ENCODE measurements at regions not wholly inside any gene's neighbourhood (a gene's known extent, or its start where the extent isn't known, plus 50 kb on each side); places are given as distances from the start of the nearest gene placed in this dataset.

DNA sequence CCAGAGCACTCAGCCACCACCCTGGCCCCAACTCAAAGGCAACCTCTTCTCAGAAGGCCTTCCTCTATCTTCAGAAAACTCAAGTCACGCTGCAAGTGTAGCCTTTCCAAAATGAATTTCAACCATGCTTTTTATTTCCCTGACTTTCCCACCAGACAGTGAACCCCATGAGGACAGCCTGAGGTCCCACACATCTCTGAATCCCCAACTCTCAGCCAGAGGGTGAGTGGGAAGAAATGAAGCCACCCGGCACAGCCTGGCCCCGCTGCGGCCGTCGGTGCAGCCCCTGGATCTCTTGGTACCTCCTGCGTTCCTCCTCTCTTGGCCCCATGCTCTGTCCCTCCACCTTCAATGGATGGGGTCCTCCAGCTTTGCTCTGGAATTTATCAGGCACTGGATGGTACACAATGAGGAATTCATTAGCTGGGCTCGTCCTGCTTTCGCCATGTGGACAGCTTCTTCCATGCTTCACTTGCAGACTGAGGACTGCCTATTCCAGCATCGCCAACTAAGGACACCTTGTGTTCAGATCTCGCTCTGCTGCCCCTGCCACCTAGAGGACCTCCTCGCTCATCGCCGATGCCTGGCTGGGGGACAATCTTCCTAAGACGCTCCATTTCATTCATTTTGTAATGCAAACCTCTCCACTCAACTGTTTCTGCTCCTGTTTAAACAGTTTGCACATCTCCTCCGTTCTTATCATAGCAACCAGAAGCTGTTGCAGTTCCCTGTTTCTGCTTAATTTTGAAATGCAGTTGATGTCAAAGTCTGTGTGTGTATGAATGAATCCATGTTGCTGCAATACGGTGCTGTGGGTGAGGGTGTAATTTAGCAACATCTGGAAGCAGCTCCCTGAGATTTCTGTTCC, 672.1 kb downstream of the TBC1D22A start:
- Histone ChIP-seq H2BK20ac (ENCODE audit: low read depth, low read length) (no peak overlapping the region), H4K8ac (ENCODE audit: low read depth in 2 of 2, low read length in 2 of 2) (no peak overlapping the region), H4K91ac (ENCODE audit: insufficient read depth, low read depth, low read length) (no peak overlapping the region)

More for the DNA sequence above, 672.1 kb downstream of the TBC1D22A start:
- Histone ChIP-seq H3K4me3 (ENCODE audit: insufficient read depth, low read depth, low read length) (no peak overlapping the region), H3K27me3 (ENCODE audit: control insufficient read depth, insufficient read depth, low read length) (no peaks in the 10 kb centered on the region), H2BK15ac (ENCODE audit: low read depth, low read length) (no peak overlapping the region), H3K56ac (ENCODE audit: extremely low read depth, insufficient read depth, low read length) (no peak overlapping the region), H4K5ac (ENCODE audit: low read depth, low read length) (no peak overlapping the region), H2BK5ac (ENCODE audit: low read depth, low read length, poor library complexity, severe bottlenecking) (no peak overlapping the region), H3K9ac (ENCODE audit: low read depth, low read length) (no peak overlapping the region), H3K79me1 (ENCODE audit: low read depth in 1 of 2, low read length in 2 of 2) (no peaks in the 10 kb centered on the region), H2AK5ac (ENCODE audit: low read depth, low read length) (no peak overlapping the region), H2AK9ac (replicated peaks; ENCODE audit: low read depth, low read length, poor library complexity) (no peak overlapping the region), H3K4me2 (ENCODE audit: low read depth, low read length) (no peak overlapping the region), H4K20me1 (ENCODE audit: insufficient read depth, low read length) (no peaks in the 10 kb centered on the region), H3K14ac (replicated peaks; ENCODE audit: low read depth, low read length) (no peak overlapping the region), H3K4me1 (ENCODE audit: control insufficient read depth, insufficient read depth, low read length) (no peaks in the 10 kb centered on the region), H3K9me1 (ENCODE audit: insufficient read depth, low read length) (no peaks in the 10 kb centered on the region), H3K27ac (ENCODE audit: insufficient read depth, low read length) (no peak overlapping the region), H3K9me3 (ENCODE audit: control insufficient read depth, insufficient read depth, low read length) (peaks cover 33% of the 10 kb centered on the region), H3K18ac (ENCODE audit: low read depth, low read length) (no peak overlapping the region), H3K4ac (ENCODE audit: low read depth, low read length) (no peak overlapping the region), H3K23ac (ENCODE audit: low read depth, low read length) (no peak overlapping the region), H2BK120ac (ENCODE audit: low read depth, low read length) (no peak overlapping the region), H3K36me3 (ENCODE audit: control insufficient read depth, insufficient read depth, low read length) (no peaks in the 10 kb centered on the region), H2AFZ (replicated peaks; ENCODE audit: low read length, poor library complexity) (no peak overlapping the region)
- CTCF ChIA-PET: no interaction called here
- dilution Hi-C loops (cut with HindIII; ENCODE audit: low sequenced_read_pairs, unreplicated experiment) (no loop called here), intact Hi-C loops (cut with micrococcal nuclease) (no loop called here), in situ Hi-C loops (cut with MboI; ENCODE audit: low sequenced_read_pairs) (no loop called here)
- no peak for TF ChIP-seq MAFK (IDR thresholded peaks at IDR 0.05; ENCODE audit: low read depth, low read length)
- no peak for TF ChIP-seq USF2 (IDR thresholded peaks at IDR 0.05; ENCODE audit: low read depth, low read length)
- TF ChIP-seq, protein P1, sequence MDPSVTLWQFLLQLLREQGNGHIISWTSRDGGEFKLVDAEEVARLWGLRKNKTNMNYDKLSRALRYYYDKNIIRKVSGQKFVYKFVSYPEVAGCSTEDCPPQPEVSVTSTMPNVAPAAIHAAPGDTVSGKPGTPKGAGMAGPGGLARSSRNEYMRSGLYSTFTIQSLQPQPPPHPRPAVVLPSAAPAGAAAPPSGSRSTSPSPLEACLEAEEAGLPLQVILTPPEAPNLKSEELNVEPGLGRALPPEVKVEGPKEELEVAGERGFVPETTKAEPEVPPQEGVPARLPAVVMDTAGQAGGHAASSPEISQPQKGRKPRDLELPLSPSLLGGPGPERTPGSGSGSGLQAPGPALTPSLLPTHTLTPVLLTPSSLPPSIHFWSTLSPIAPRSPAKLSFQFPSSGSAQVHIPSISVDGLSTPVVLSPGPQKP (IDR thresholded peaks at IDR 0.05; ENCODE audit: borderline replicate concordance, low read depth, low read length): no peak
- no peak for TF ChIP-seq CEBPB (IDR thresholded peaks at IDR 0.05; ENCODE audit: low read depth, low read length)
- no peak for TF ChIP-seq RAD21 (IDR thresholded peaks at IDR 0.05; ENCODE audit: low read length)
- no peak for TF ChIP-seq RCOR1 (IDR thresholded peaks at IDR 0.05; ENCODE audit: insufficient replicate concordance, low read length)
- TF ChIP-seq FOS (IDR thresholded peaks at IDR 0.05; ENCODE audit: low read depth, low read length): no peak
- no peak for TF ChIP-seq BHLHE40 (IDR thresholded peaks at IDR 0.05; ENCODE audit: low read depth, low read length)
- no peak for TF ChIP-seq MXI1 (IDR thresholded peaks at IDR 0.05; ENCODE audit: borderline replicate concordance, low read depth, low read length)
- TF ChIP-seq CTCF (conservative IDR thresholded peaks at IDR 0.05; ENCODE audit: low read depth, low read length): no peak
- no peak for TF ChIP-seq MAZ (IDR thresholded peaks at IDR 0.05; ENCODE audit: borderline replicate concordance, low read depth, low read length)
- no peak for TF ChIP-seq NFE2L2 (IDR thresholded peaks at IDR 0.05; ENCODE audit: low read depth, low read length)
- TF ChIP-seq RFX5 (IDR thresholded peaks at IDR 0.05; ENCODE audit: low read depth, low read length): no peak
- no peak for TF ChIP-seq CHD1 (IDR thresholded peaks at IDR 0.05; ENCODE audit: low read depth, low read length)
- no peak for TF ChIP-seq POLR2A (IDR thresholded peaks at IDR 0.05; ENCODE audit: low read depth, low read length)
- no peak for TF ChIP-seq SMC3 (IDR thresholded peaks at IDR 0.05; ENCODE audit: low read depth, low read length)
- BruUV-seq (replicated peaks): no TSS peak
- DNase-seq: no peak
- POLR2A ChIA-PET (ENCODE audit: unreplicated experiment): no interaction called here
- WGBS, 2 experiments (ENCODE audit: extremely low coverage in 2 of 2, insufficient read length in 1 of 2): 58% methylated on average over 4 of the region's 17 CpGs; no CpG with 5 or more reads in 1 of the 2 experiments
- no peak for ATAC-seq (ENCODE audit: low read depth)

Measured in IMR-90 (cell line).